ENCODE measurements at regions not wholly inside any gene's neighbourhood (a gene's known extent, or its start where the extent isn't known, plus 50 kb on each side); places are given as distances from the start of the nearest gene placed in this dataset.

GRCh38 chr12:58621126-58621525 lies 299.2 kb downstream of the LRIG3 start:
- Histone ChIP-seq H2AFZ (ENCODE audit: low read depth, low read length) (no peak overlapping the region), H3K4me2 (ENCODE audit: low read length) (no peak overlapping the region), H3K79me2 (ENCODE audit: low read length) (no peaks in the 10 kb centered on the region), H3K9me3 (ENCODE audit: insufficient read depth, low read length) (no peaks in the 10 kb centered on the region), H3K4me3 (ENCODE audit: low read length) (no peak overlapping the region), H4K20me1 (ENCODE audit: insufficient read depth, low read length) (no peaks in the 10 kb centered on the region), H3K9ac (ENCODE audit: low read length) (no peak overlapping the region), H3K27ac (ENCODE audit: low read length) (no peak overlapping the region), H3K27me3 (ENCODE audit: low read depth, low read length) (no peaks in the 10 kb centered on the region), H3K36me3 (replicated peaks; ENCODE audit: low read depth, low read length) (no peaks in the 10 kb centered on the region), H3K4me1 (ENCODE audit: low read length) (no peaks in the 10 kb centered on the region)
- TF ChIP-seq CTCF (IDR thresholded peaks at IDR 0.05; ENCODE audit: low read depth, low read length) (no peak), EZH2phosphoT487 (IDR thresholded peaks at IDR 0.05; ENCODE audit: low read depth) (no peak)

- H3K9me3 ChIP-seq (ENCODE audit: insufficient read depth, low read length), result no peaks in the 10 kb centered on the region
- no peak for TF ChIP-seq CTCF (IDR thresholded peaks at IDR 0.05; ENCODE audit: low read depth, low read length)
- no peak for TF ChIP-seq EZH2phosphoT487 (IDR thresholded peaks at IDR 0.05; ENCODE audit: low read depth)
- H3K27ac ChIP-seq (ENCODE audit: low read length), result no peak overlapping the region
- H3K9ac ChIP-seq (ENCODE audit: low read length), result no peak overlapping the region
- no peak overlapping the region for H2AFZ ChIP-seq (ENCODE audit: low read depth, low read length)
- no peaks in the 10 kb centered on the region for H3K79me2 ChIP-seq (ENCODE audit: low read length)
- H3K4me2 ChIP-seq (ENCODE audit: low read length), result no peak overlapping the region
- H3K36me3 ChIP-seq (replicated peaks; ENCODE audit: low read depth, low read length), result no peaks in the 10 kb centered on the region
- no peaks in the 10 kb centered on the region for H4K20me1 ChIP-seq (ENCODE audit: insufficient read depth, low read length)
- H3K27me3 ChIP-seq (ENCODE audit: low read depth, low read length), result no peaks in the 10 kb centered on the region
- no peak overlapping the region for H3K4me3 ChIP-seq (ENCODE audit: low read length)
- no peaks in the 10 kb centered on the region for H3K4me1 ChIP-seq (ENCODE audit: low read length)
These were observed 290.9 kb downstream of the LRIG3 start for GRCh38 chr12:58629376-58629775.

- no peaks in the 10 kb centered on the region for H3K27me3 ChIP-seq (ENCODE audit: low read depth, low read length)
- no peaks in the 10 kb centered on the region for H4K20me1 ChIP-seq (ENCODE audit: insufficient read depth, low read length)
- TF ChIP-seq CTCF (IDR thresholded peaks at IDR 0.05; ENCODE audit: low read depth, low read length), result no peak
- no peak overlapping the region for H2AFZ ChIP-seq (ENCODE audit: low read depth, low read length)
- H3K4me2 ChIP-seq (ENCODE audit: low read length), result no peak overlapping the region
- no peaks in the 10 kb centered on the region for H3K4me1 ChIP-seq (ENCODE audit: low read length)
- H3K27ac ChIP-seq (ENCODE audit: low read length), result no peak overlapping the region
- H3K79me2 ChIP-seq (ENCODE audit: low read length), result no peaks in the 10 kb centered on the region
- H3K9me3 ChIP-seq (ENCODE audit: insufficient read depth, low read length), result no peaks in the 10 kb centered on the region
- H3K9ac ChIP-seq (ENCODE audit: low read length), result no peak overlapping the region
- no peak overlapping the region for H3K4me3 ChIP-seq (ENCODE audit: low read length)
- H3K36me3 ChIP-seq (replicated peaks; ENCODE audit: low read depth, low read length), result no peaks in the 10 kb centered on the region
These were observed 286.8 kb downstream of the LRIG3 start for GRCh38 chr12:58633479-58633878.

GRCh38 chr12:58639318-58639934 lies 280.9 kb downstream of the LRIG3 start:
- H3K4me2 ChIP-seq (ENCODE audit: low read length), result no peak overlapping the region
- H2AFZ ChIP-seq (ENCODE audit: low read depth, low read length), result no peak overlapping the region
- no peaks in the 10 kb centered on the region for H3K27me3 ChIP-seq (ENCODE audit: low read depth, low read length)
- TF ChIP-seq CTCF (IDR thresholded peaks at IDR 0.05; ENCODE audit: low read depth, low read length), result no peak
- TF ChIP-seq EZH2phosphoT487 (IDR thresholded peaks at IDR 0.05; ENCODE audit: low read depth), result no peak
- H3K4me1 ChIP-seq (ENCODE audit: low read length), result no peaks in the 10 kb centered on the region
- no peak overlapping the region for H3K9ac ChIP-seq (ENCODE audit: low read length)
- no peak overlapping the region for H3K27ac ChIP-seq (ENCODE audit: low read length)
- H3K79me2 ChIP-seq (ENCODE audit: low read length), result no peaks in the 10 kb centered on the region
- no peaks in the 10 kb centered on the region for H3K36me3 ChIP-seq (replicated peaks; ENCODE audit: low read depth, low read length)
- H3K9me3 ChIP-seq (ENCODE audit: insufficient read depth, low read length), result no peaks in the 10 kb centered on the region
- H3K4me3 ChIP-seq (ENCODE audit: low read length), result no peak overlapping the region
- no peaks in the 10 kb centered on the region for H4K20me1 ChIP-seq (ENCODE audit: insufficient read depth, low read length)
